ENCODE measurements at regions not wholly inside any gene's neighbourhood (a gene's known extent, or its start where the extent isn't known, plus 50 kb on each side); places are given as distances from the start of the nearest gene placed in this dataset.
"Not testable (repeated sequence)": the region's sequence is repeated elsewhere in the genome, so short reads cannot be mapped to it uniquely, and the experiment has no call there.

GRCh38 chr9:81424431-81424830 is 264.9 kb downstream of the TLE1 start:
- no peak for DNase-seq

- no peak for DNase-seq
Measured at GRCh38 chr9:81423589-81424326, 265.6 kb downstream of the TLE1 start.

GRCh38 chr9:81421090-81421489 is 268.3 kb downstream of the TLE1 start:
- not testable (repeated sequence) for DNase-seq

GRCh38 chr9:81420024-81420423 is 269.3 kb downstream of the TLE1 start:
- DNase-seq: no peak

- no peak for DNase-seq
Measured at GRCh38 chr9:81417941-81418340, 271.4 kb downstream of the TLE1 start.

- DNase-seq: no peak
Measured at GRCh38 chr9:81417299-81417675, 272.1 kb downstream of the TLE1 start.

GRCh38 chr9:81416476-81417298 is 272.7 kb downstream of the TLE1 start:
- DNase-seq: no peak

- no peak for DNase-seq
Measured at GRCh38 chr9:81414836-81415235, 274.5 kb downstream of the TLE1 start.

GRCh38 chr9:81411961-81412360 is 277.4 kb downstream of the TLE1 start:
- no peak for DNase-seq

GRCh38 chr9:81410201-81410600 is 279.1 kb downstream of the TLE1 start:
- DNase-seq: peak; percentile 77

- no peak for DNase-seq
Measured at GRCh38 chr9:81408951-81409350, 280.4 kb downstream of the TLE1 start.

- no peak for DNase-seq
Measured at GRCh38 chr9:81404931-81405598, 284.3 kb downstream of the TLE1 start.

- no peak for DNase-seq
Measured at GRCh38 chr9:81397481-81398381, 291.6 kb downstream of the TLE1 start.

GRCh38 chr9:81396528-81396927 is 292.8 kb downstream of the TLE1 start:
- no peak for DNase-seq

- DNase-seq: no peak
Measured at GRCh38 chr9:81395676-81396054, 293.7 kb downstream of the TLE1 start.

- no peak for DNase-seq
Measured at GRCh38 chr9:81394881-81395675, 294.3 kb downstream of the TLE1 start.

GRCh38 chr9:81393985-81394811 is 295.1 kb downstream of the TLE1 start:
- no peak for DNase-seq

GRCh38 chr9:81391457-81391825 is 297.9 kb downstream of the TLE1 start:
- DNase-seq: no peak

GRCh38 chr9:81390792-81391456 is 298.4 kb downstream of the TLE1 start:
- no peak for DNase-seq

- DNase-seq: peak; percentile 100
Measured at GRCh38 chr9:81389569-81389993, 299.8 kb downstream of the TLE1 start.
